ENCODE measurements at regions not wholly inside any gene's neighbourhood (a gene's known extent, or its start where the extent isn't known, plus 50 kb on each side); places are given as distances from the start of the nearest gene placed in this dataset.

DNA sequence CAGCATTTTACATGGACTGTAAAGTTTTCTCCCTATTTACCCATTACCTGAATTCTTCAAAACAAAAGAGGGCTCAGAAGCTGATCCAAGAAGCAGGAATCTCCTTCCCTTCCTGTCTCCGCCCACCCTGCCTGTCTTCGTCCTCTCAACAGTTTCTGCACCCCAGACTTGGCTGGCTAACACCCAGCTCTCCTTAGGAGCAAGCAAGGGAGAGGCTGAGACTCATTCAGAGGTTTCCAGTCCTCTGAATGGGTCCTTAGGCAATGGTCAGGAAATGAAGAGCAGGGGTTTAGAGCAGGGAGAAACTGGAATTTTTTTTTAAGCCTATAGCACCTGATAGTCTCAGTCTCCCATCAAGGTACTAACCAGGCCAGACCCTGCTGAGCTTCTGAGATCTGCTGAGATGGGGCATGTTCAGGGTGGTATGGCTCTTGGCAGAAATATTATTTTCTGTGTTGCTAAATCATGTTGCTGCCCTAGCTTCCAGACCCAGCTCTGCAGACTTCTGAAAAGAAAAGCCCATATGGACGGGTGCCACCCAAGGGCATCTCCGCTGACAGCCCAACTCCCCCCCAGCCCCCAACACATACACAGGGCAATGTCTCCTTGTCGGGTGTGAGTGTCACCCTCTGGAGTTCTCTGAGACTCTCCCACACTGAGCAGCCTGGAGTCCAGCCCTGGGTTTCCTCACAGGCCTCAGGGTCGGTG is 74.6 kb upstream of the CD93 start:
- Histone ChIP-seq H3K9me3 (ENCODE audit: control insufficient read depth in 2 of 3, insufficient read depth in 1 of 3, low read length in 3 of 3) (no peaks in the 10 kb centered on the region), H3K4me3 (ENCODE audit: low read length in 3 of 3) (no peak overlapping the region), H3K36me3 (ENCODE audit: control insufficient read depth in 2 of 3, insufficient read depth in 3 of 3, low read length in 3 of 3) (no peaks in the 10 kb centered on the region), H3K27me3 (ENCODE audit: control insufficient read depth, insufficient read depth, low read length) (no peaks in the 10 kb centered on the region), H3K9ac (ENCODE audit: low read length in 3 of 3) (no peak overlapping the region), H3K4me1 (ENCODE audit: control insufficient read depth in 2 of 3, insufficient read depth in 2 of 3, low read depth in 1 of 3, low read length in 3 of 3) (peaks cover 0 to 24% (median 9%) of the 10 kb centered on the region in 3 donors), H3K27ac (ENCODE audit: low read depth in 2 of 2, low read length in 2 of 2) (peak overlapping the region in 1 of 2 donors; percentile 32)
- TF ChIP-seq, protein P1, sequence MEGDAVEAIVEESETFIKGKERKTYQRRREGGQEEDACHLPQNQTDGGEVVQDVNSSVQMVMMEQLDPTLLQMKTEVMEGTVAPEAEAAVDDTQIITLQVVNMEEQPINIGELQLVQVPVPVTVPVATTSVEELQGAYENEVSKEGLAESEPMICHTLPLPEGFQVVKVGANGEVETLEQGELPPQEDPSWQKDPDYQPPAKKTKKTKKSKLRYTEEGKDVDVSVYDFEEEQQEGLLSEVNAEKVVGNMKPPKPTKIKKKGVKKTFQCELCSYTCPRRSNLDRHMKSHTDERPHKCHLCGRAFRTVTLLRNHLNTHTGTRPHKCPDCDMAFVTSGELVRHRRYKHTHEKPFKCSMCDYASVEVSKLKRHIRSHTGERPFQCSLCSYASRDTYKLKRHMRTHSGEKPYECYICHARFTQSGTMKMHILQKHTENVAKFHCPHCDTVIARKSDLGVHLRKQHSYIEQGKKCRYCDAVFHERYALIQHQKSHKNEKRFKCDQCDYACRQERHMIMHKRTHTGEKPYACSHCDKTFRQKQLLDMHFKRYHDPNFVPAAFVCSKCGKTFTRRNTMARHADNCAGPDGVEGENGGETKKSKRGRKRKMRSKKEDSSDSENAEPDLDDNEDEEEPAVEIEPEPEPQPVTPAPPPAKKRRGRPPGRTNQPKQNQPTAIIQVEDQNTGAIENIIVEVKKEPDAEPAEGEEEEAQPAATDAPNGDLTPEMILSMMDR (IDR thresholded peaks at IDR 0.05; ENCODE audit: borderline replicate concordance, extremely low read depth, insufficient read depth): no peak
- DNase-seq: no peak
- no peak for FAIRE-seq
- intact Hi-C loops (cut with DNase I): no loop called here

- no peaks in the 10 kb centered on the region for H3K27me3 ChIP-seq (ENCODE audit: control insufficient read depth, insufficient read depth, low read length)
- H3K36me3 ChIP-seq (ENCODE audit: control insufficient read depth in 2 of 3, insufficient read depth in 3 of 3, low read length in 3 of 3): no peaks in the 10 kb centered on the region
- FAIRE-seq (no peak), DNase-seq (no peak)
- H3K9me3 ChIP-seq (ENCODE audit: control insufficient read depth in 2 of 3, insufficient read depth in 1 of 3, low read length in 3 of 3): no peaks in the 10 kb centered on the region
- peaks cover 0 to 24% (median 9%) of the 10 kb centered on the region in 3 donors for H3K4me1 ChIP-seq (ENCODE audit: control insufficient read depth in 2 of 3, insufficient read depth in 2 of 3, low read depth in 1 of 3, low read length in 3 of 3)
- H3K27ac ChIP-seq (ENCODE audit: low read depth in 2 of 2, low read length in 2 of 2): peak overlapping the region in 1 of 2 donors; percentile 49
- H3K9ac ChIP-seq (ENCODE audit: low read length in 3 of 3): no peak overlapping the region
- TF ChIP-seq, protein P1 (IDR thresholded peaks at IDR 0.05; ENCODE audit: borderline replicate concordance, extremely low read depth, insufficient read depth): no peak
- H3K4me3 ChIP-seq (ENCODE audit: low read length in 3 of 3): no peak overlapping the region
- intact Hi-C loops (cut with DNase I): no loop called here
Measured at GRCh38 chr20:23159947-23160318, 73.8 kb upstream of the CD93 start.

DNA sequence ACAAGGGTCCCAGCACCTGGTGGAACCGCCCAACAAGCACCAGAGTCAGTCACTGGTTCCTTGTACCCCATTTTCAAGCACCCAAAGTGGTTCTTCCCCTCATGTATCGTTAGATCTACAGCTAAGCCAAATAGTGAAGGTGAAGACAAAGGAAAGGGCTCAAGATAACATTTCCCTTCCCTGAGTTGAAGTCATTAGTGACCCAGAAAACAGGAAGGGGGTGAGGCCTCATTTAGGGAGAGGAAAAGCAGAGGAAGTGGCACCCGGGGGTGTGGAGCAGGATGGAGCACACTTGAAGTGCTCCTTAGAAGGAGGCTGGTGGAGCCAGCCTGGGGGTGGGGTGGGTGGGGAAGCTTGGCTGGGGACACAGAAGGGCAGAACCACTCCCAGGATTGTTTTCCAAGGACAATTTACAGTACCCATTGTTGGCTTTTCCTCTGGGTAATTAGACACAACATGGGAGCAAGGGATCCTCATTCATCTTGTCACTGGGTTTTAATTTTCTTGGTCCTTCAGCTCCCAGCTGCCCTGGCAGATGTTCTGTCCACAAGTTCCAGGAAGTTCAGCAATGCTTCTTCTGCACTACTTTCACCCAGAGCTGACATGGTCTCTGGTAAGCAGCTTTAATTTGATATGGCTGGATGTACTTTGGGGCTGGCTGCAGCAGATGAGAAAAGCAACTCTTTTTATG is 73.3 kb upstream of the CD93 start:
- H3K27me3 ChIP-seq (ENCODE audit: control insufficient read depth, insufficient read depth, low read length): no peaks in the 10 kb centered on the region
- no peaks in the 10 kb centered on the region for H3K36me3 ChIP-seq (ENCODE audit: control insufficient read depth in 2 of 3, insufficient read depth in 3 of 3, low read length in 3 of 3)
- intact Hi-C loops (cut with DNase I): no loop called here
- H3K9me3 ChIP-seq (ENCODE audit: control insufficient read depth in 2 of 3, insufficient read depth in 1 of 3, low read length in 3 of 3): no peaks in the 10 kb centered on the region
- H3K27ac ChIP-seq (ENCODE audit: low read depth in 2 of 2, low read length in 2 of 2): peak overlapping the region in 1 of 2 donors; percentile 49
- DNase-seq: peak in 1 of 5 donors; percentile 48
- H3K4me3 ChIP-seq (ENCODE audit: low read length in 3 of 3): no peak overlapping the region
- FAIRE-seq: no peak
- H3K9ac ChIP-seq (ENCODE audit: low read length in 3 of 3): no peak overlapping the region
- peaks cover 0 to 22% (median 6%) of the 10 kb centered on the region in 3 donors for H3K4me1 ChIP-seq (ENCODE audit: control insufficient read depth in 2 of 3, insufficient read depth in 2 of 3, low read depth in 1 of 3, low read length in 3 of 3)
- TF ChIP-seq, protein P1 (IDR thresholded peaks at IDR 0.05; ENCODE audit: borderline replicate concordance, extremely low read depth, insufficient read depth): no peak

Measured in kidney (tissue), 13 donors.